Prostate gland (tissue), 2 donors: ENCODE measurements at regions not wholly inside any gene's neighbourhood (a gene's known extent, or its start where the extent isn't known, plus 50 kb on each side); places are given as distances from the start of the nearest gene placed in this dataset.

ENCODE experiments used
- DNase-seq: peaks from one replicate; pipeline ENCODE4 v3.0.0-alpha.2; 2019; ENCODE audit warnings: low spot score
- H3K27ac ChIP-seq, 2 donors: fragments of 200-600 bp; sonication (generic); 2 replicates each; pipeline ENCODE4 v1.5.1; 2017 to 2019
- H3K27me3 ChIP-seq: fragments of 200-600 bp; sonication (generic); replicated peaks from 2 replicates; pipeline ENCODE4 v1.5.1; 2019; ENCODE audit not compliant: insufficient read depth
- H3K36me3 ChIP-seq, 2 donors: fragments of 200-600 bp; sonication (generic); 1 replicate in 1 of 2; 2 replicates in 1 of 2; pipeline versions ENCODE4 v1.5.1 to v1.8.1; 2017 to 2019
- H3K4me1 ChIP-seq: fragments of 200-600 bp; sonication (generic); replicated peaks from 2 replicates; pipeline ENCODE4 v1.5.1; 2019
- H3K4me3 ChIP-seq, 2 donors: fragments of 200-600 bp; sonication (generic); 2 replicates each; pipeline ENCODE4 v1.5.1; 2017 to 2019
- H3K9me3 ChIP-seq: fragments of 200-600 bp; sonication (generic); 2 replicates; pipeline ENCODE4 v1.5.1; 2017
- CTCF ChIP-seq, 4 experiments: fragments of 200-600 bp in 2 of 4; fragments of 450-650 bp in 2 of 4; sonication (generic) in 2 of 4; IDR thresholded peaks; 1 replicate in 3 of 4; 2 replicates in 1 of 4; pipeline ENCODE4 v1.5.1; 2016 to 2019; ENCODE audit warnings: antibody characterized with exemption in 4 of 4, mild to moderate bottlenecking in 2 of 4, moderate library complexity in 2 of 4
- POLR2A ChIP-seq: fragments of 450-650 bp; IDR thresholded peaks from one replicate; pipeline ENCODE4 v1.6.1; 2016; ENCODE audit warnings: antibody characterized with exemption, mild to moderate bottlenecking
- POLR2AphosphoS5 ChIP-seq: sonication (generic); formaldehyde crosslinking; IDR thresholded peaks from one replicate; pipeline ENCODE4 v1.6.1; 2017; ENCODE audit warnings: antibody characterized with exemption
- WGBS: methylation state at CpG from one replicate; pipeline ENCODE4 v1.1.5; 2018; 5-methylcytosine and 5-hydroxymethylcytosine counted together
- intact Hi-C: fragments of 100-400 bp; cut with DNase I; formaldehyde crosslinking; loops from one replicate; pipeline ENCODE4 v1.14.2; 2022

DNA sequence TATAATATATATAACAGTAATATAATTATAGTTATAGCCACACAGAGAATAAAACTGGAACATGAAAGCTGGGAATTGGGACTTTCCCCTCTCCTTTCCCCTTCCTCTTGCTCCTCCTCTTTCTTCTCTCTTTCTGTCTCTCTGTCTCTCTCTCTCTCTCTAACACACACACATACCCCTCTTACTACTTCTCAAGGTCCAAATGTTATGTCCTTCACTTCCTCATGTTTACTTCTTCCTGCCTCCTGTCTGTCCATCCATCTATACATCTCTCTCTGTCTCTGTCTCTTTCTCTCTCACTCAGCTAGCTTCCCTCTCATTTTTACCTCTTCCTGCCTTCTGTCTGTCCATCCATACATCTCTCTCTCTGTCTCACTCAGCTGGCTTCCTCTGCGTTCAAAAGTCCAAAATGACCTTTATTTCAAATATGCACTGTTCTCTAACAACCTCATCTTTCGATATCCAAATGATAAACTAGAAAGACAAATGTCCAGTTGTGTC, 261.1 kb downstream of the SIPA1L2 start:
- TF ChIP-seq CTCF (IDR thresholded peaks at IDR 0.05) (no peak), POLR2A (no peak), POLR2AphosphoS5 (no peak)
- intact Hi-C loops, result no loop called here
- H3K27me3 ChIP-seq, result no peaks in the 10 kb centered on the region
- no peaks in the 10 kb centered on the region for H3K9me3 ChIP-seq
- H3K4me3 ChIP-seq, result no peak overlapping the region
- no peaks in the 10 kb centered on the region for H3K4me1 ChIP-seq
- DNase-seq, result no peak
- H3K36me3 ChIP-seq, result no peaks in the 10 kb centered on the region
- no peak overlapping the region for H3K27ac ChIP-seq
- WGBS, result 94% methylated on average over 2 of the region's 2 CpGs

- DNase-seq, result no peak
- Histone ChIP-seq H3K4me3 (no peak overlapping the region), H3K9me3 (no peaks in the 10 kb centered on the region), H3K27me3 (no peaks in the 10 kb centered on the region), H3K27ac (no peak overlapping the region), H3K36me3 (no peaks in the 10 kb centered on the region), H3K4me1 (no peaks in the 10 kb centered on the region)
- intact Hi-C loops, result no loop called here
- TF ChIP-seq POLR2AphosphoS5 (no peak), POLR2A (no peak), CTCF (IDR thresholded peaks at IDR 0.05) (no peak)
- 70% methylated on average over 4 of the region's 4 CpGs for WGBS
Measured at GRCh38 chr1:232367293-232367692, 262.6 kb downstream of the SIPA1L2 start.

- Histone ChIP-seq H3K36me3 (no peaks in the 10 kb centered on the region), H3K27me3 (no peaks in the 10 kb centered on the region), H3K4me1 (no peaks in the 10 kb centered on the region), H3K9me3 (no peaks in the 10 kb centered on the region), H3K27ac (no peak overlapping the region), H3K4me3 (no peak overlapping the region)
- TF ChIP-seq POLR2A (no peak), POLR2AphosphoS5 (no peak), CTCF (IDR thresholded peaks at IDR 0.05) (no peak)
- intact Hi-C loops, result no loop called here
- no peak for DNase-seq
- 91% methylated on average over 3 of the region's 3 CpGs for WGBS
Measured at GRCh38 chr1:232364654-232365382, 265.1 kb downstream of the SIPA1L2 start.

DNA sequence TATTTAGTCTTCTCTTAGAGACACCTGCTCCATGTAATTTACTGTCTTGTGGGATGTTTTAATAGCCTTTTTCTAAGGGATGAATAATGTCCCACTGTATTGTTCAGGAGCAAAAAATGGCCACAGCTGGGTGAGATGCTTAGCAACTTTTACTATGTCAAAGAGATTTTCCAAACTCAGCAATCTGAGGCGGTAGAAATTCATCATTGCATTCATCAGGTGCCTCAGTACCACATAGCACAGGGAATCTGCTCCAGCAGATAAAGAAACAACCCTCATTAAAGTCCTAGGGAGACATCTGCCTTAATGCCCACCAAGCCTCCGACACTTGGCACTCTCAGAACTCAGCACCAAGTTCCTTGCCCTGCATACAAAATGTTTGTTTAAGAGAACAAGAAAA, 266.9 kb downstream of the SIPA1L2 start:
- Histone ChIP-seq H3K9me3 (no peaks in the 10 kb centered on the region), H3K4me3 (no peak overlapping the region), H3K4me1 (no peaks in the 10 kb centered on the region), H3K27ac (no peak overlapping the region), H3K27me3 (no peaks in the 10 kb centered on the region), H3K36me3 (no peaks in the 10 kb centered on the region)
- 54% methylated on average over 2 of the region's 2 CpGs for WGBS
- no peak for DNase-seq
- intact Hi-C loops, result no loop called here
- TF ChIP-seq POLR2AphosphoS5 (no peak), POLR2A (no peak), CTCF (IDR thresholded peaks at IDR 0.05) (no peak)

DNA sequence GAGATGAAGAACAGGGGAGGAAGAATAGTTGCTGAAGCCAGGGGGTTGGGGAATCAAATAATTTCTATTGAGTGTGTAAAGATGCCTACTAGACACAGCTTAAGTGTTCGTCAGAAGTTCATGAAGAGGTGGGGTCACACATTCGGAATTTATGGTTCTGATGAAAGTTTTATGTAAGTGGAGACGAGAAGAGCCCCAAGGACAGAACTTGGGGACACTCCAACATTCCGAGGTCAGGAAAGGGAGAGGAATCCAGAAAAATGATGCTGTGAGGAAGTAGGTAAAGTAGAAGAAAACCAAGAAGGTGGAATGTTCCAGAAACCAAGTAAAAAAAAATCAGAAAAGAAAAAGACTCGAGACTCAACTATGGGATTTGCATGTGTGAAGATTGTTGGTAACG, 272.5 kb downstream of the SIPA1L2 start:
- 70% methylated on average over 6 of the region's 6 CpGs for WGBS
- Histone ChIP-seq H3K4me3 (no peak overlapping the region), H3K27ac (no peak overlapping the region), H3K27me3 (no peaks in the 10 kb centered on the region), H3K4me1 (no peaks in the 10 kb centered on the region), H3K9me3 (no peaks in the 10 kb centered on the region), H3K36me3 (no peaks in the 10 kb centered on the region)
- TF ChIP-seq POLR2A (no peak), POLR2AphosphoS5 (no peak), CTCF (IDR thresholded peaks at IDR 0.05) (no peak)
- intact Hi-C loops, result no loop called here
- no peak for DNase-seq
